HG02938 (cell line): ENCODE measurements at regions not wholly inside any gene's neighbourhood (a gene's known extent, or its start where the extent isn't known, plus 50 kb on each side); places are given as distances from the start of the nearest gene placed in this dataset.

Source experiments
- ATAC-seq: cut with Tn5 transposase; IDR thresholded peaks from one replicate; pipeline ENCODE4 v1.9.1; 2021; ENCODE audit warnings: mild to moderate bottlenecking, moderate library complexity; ENCODE audit not compliant: unreplicated experiment

DNA sequence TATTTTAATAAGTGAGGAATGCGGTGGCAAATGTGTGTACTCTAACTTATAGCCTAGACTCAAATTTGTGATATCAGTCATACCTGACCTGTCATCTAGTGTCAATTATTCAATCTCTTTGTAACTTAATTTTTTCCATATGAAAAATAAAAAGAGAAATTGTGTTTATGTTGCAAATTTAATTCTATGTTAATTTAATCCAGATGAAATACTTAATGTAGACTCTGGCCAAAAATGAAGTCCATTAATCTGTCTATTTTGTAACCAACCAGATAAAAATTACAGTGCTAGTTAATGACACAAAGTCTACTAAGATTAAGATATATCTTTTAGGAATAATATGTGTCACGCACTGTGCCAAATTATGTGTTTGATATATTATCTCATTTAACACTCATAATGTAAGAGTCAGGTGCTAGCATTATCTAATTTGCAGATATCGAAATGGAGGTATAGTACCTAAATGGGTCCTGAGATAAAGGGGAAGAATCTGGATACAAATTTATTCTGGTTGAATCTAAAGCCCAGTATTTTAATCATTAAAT is 712.1 kb downstream of the KCTD16 start:
- ATAC-seq, result no peak

DNA sequence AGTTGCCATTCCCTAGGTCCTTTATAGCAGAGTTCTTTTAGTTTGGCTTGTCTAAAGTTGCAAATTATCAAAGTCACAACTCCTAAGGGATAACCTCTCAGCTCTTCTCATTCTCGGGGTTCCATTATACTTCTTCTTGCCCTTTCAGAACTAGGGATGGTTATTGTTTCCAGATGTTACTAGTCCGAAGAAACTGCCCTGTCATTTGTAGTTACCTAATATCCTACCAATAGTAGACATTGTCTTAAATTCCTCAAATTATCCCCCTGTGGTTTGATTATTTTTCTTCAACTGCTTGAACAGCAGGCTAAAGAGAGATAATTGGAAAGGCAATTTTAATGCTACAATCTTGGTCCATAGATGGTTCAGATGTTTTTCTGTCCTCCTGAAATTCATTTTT is 709.8 kb downstream of the KCTD16 start:
- ATAC-seq, result no peak

DNA sequence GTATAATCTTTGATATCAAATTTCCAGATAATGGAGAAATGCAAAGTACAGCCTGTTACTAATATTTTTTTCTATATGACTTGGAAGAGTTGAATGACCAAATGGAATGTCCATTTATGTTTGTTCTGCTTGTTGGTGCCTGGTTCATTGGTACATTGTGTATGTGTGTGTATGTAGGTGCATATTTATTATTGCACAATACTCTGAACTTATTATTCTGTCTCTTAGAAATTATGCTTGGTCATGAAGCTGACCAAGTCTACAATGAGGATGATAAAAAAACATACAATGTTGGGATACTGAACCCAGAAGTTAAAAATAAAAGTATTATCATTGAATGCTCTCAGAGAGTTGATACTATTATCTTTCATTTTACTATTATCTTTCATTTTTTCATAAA is 706.3 kb downstream of the KCTD16 start:
- no peak for ATAC-seq

DNA sequence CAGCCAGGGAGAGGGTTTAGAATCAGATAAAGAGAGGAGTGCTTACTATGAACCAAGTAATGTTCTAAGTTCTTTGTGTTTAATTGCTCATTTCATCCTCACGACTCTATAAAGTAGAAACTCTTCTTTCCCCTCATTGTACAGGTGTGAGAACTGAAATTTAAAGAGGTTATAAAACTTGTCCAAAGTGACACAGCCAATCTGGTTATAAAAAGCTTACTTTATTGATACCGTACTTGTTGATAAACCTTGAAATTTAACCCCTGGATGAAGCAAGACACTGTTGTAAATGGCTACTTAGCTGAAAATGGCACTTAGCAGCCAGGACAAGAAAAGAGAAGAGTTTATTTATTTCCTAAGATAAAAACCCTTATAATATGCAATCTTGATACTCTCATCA is 702.4 kb downstream of the KCTD16 start:
- ATAC-seq, result no peak

DNA sequence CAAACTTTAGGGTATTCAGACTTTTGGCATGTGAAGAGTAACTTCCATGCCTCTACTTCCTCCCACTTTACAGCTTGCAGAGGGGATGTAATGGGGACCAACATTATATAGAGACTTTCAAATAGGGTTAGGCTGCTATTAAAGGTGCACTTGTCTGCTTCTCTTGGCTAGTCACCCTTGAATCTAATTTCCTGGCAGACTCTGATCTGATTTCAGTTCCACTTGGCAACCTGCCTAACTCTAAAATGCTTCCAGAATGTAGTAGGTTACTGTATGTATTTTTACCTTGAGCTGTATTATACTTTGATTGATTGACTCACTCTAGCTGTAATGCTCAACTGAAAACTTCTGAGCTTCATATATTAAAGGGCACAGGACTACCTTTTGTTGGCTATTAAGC is 693.4 kb downstream of the KCTD16 start:
- ATAC-seq, result no peak

DNA sequence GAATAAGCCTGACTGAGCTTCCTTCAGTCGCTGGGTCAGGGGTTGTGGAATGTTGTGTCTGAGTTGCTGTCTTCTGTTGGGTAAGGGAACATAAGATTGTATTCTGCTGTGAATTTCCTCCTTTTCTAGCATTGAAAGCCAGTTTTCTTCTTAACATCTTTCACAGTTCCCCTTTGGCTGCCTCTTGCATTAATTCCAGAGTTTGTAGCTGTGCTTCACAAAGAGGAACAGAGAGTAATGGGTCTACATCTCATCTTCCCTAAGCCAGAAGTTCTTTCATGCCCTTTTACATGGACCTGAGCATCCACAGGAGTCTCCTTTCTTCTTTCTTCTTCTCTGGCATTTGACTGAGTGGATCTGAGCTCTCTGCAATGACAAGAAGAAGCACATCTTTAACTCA is 686.8 kb downstream of the KCTD16 start:
- no peak for ATAC-seq

DNA sequence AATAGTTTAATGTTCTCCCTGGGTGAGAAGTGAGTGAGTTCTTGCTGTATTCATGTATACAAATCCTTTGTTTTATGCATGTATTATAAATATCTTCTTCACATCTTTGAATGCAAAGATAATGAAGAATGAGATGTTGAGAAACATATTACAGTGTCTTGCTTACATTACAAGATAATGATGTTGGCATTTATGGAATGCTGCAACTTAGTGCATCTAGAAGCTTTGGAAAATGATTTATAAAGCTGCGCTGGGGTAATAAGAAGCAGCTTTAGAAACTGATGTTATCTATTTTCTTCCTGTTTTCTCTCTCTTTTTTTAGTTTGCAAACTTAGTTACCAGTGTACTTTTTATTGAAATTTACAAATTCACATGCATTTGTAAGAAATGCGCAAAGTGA is 673.4 kb downstream of the KCTD16 start:
- ATAC-seq, result no peak

DNA sequence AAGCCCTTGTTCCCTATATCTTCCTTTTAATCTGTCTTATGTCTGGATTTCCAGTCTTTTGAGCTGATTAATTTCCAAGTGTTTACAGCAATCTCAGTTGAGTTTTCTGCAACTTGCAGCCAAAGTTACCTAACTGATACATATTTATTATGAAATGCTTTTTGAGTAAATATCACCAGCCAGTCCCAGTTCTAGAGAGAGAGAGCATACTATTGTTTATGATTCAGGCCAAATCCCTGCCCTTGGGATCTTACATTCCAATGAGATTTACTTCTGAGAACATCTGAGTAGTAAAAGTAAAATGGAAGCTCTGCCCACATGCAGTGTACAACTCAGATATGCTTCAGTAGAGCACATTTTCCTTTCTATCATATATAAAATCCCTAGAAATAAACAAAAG is 661.7 kb downstream of the KCTD16 start:
- no peak for ATAC-seq

DNA sequence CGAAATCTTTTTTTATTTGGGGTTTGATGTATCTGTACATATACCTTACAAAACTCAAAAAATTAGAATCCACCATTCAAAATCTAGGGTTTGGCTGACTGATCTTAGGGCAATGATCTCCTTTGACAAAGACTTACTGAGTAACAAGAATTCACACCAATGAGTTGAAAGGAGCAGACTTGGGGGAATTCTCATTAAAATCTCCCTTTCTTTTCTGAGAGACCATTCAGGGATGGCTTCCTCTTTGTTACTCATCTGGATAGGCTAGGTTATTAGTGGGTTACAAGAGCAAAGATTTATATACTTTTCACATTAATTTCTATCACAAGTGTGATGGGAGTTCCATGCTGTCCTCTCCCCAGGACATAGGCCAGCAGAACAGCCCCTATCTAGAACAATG is 661.0 kb downstream of the KCTD16 start:
- no peak for ATAC-seq

DNA sequence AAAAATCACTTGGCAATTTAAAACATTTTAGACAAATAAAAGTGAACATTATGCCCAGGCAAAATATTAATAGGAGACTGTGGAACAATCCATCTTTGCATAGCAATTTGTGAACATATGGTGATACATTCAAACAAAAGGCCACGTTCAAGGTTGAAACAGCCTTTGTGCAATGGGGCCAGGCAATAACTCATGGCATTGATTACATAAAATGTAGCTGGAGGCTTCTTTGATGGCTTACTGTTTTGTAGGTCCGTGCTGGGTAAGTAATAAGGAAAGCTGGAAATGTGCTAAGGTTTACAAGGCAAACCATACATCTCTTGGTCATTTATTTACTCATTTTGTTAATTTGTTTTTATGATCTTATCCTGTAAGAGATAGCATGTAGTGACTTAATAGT is 651.8 kb downstream of the KCTD16 start:
- ATAC-seq, result no peak

DNA sequence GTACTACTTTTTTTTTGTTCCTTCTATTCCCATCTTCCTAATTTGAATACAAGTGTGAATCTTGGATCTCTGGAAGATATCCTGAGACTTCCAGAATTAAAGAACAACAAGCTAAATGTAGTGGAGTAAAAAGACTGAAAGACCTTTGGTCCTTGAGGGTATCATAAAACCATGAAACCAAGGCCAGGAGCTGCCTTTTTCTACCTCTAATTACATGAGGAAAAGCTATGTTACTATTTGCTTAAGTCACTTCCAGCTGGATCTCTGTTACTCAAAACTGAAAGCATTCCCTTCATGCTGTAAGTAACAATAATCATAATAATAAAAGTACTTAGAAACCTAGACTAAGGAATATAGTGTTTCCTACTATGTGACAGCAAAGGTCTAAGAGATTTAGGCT is 649.6 kb downstream of the KCTD16 start:
- no peak for ATAC-seq

DNA sequence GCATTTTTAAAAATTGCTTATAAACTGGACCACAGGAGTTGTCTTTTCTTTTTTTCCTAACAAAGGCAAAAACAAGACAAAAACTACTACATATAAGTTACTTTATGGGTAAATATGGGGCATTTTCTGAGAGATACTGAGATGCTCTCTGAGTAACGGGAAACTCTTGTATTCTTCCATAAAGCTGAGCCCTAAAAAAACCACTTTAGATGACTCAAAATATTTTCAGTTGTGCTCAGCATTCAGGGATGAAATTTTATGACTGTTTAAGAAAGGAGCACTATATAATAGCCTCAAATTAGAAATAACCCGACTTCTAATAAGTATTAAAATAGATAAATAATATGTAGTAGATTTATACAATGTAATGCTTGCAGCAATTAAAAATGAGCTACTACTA is 644.5 kb downstream of the KCTD16 start:
- no peak for ATAC-seq

DNA sequence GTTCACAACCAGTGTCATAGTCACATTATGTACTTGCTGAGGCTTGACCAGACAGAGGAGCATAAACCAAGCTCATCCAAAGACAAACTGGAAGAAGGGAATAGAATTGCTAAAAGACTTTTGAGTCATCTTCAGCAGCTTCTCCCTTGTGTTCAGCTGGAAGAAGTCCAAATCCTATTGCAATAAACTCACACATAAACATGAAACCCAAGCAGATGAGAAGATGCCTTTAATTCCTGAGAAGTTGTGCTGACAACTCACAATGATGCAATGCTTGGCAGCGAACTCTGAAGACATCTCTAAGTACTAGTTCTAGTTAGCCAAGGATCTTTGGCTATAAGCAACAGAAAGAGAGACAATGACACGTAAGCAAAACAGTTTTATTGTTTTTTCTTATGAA is 642.1 kb downstream of the KCTD16 start:
- ATAC-seq, result no peak

DNA sequence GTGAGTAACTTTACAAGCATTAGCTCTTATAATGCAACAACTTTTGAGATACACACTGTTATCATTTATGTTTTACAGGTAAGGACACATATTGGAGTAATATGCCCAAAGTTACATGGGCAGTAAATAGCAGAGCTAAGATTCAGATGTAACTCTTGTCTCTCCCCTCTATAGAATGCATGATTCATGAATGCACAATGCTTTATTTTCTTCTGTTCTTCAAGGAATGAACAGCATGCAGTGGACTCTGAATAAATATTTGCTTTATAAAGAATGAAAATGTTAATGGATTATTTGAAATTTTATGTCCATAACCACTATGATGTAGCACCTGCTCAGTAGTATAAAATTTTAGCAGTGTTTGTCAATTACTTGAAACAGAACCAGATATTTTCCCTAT is 629.5 kb downstream of the KCTD16 start:
- ATAC-seq, result no peak

DNA sequence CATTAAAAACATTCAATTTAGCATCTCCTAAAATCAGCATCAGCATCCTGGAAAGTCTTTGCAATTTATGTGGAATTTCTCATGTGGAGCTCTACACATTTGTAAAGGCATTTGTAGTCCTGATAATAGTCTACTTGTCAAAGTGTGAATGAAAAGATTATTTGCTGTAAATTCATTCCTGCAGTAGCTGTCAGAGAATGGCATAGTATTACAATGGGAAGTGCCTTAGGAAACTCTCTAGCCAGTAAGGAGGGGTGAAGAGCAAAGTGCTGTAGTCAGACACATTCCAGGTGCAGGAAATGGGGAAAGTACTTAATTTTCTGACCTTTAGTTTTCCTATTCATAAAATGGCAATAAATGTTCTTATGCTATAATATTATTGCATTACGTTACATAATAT is 627.9 kb downstream of the KCTD16 start:
- no peak for ATAC-seq

DNA sequence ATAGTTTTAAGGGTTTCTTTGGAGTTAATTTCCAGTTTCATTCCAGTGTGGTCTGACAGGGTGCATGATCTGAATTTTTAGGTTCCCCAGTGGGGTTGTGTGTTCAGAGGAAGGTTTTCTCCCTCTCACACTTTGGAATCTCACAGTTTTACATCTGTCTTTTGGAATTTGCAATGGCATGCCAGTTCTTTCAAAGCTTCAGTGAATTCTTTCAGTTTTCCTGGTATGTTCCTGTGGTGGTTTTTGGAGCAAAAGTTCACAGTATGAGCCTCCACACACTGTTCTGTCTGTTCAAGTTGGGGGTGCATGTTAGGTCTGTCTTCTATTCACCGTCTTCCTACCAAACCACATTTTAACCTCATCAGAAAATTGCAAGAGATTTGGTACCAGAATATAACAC is 624.2 kb downstream of the KCTD16 start:
- ATAC-seq, result no peak

DNA sequence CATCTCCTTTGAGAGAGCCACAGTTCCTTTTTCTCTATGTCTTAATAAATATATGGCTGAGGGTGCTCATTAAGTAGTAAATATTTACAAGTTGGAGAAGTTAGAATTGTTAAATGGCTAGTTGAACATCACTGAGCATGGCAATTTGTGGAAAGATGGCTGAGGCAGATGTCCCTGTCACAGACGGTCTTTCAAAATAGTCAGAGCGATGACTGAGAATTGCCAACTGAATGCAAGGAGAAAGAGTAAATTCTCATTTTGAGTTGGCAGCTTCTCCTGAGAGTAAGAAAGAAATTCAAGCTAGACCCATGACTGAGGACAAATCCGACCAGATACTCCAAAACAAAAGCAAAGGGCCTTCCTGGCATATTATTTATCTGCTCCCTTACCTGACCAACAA is 617.9 kb downstream of the KCTD16 start:
- no peak for ATAC-seq

DNA sequence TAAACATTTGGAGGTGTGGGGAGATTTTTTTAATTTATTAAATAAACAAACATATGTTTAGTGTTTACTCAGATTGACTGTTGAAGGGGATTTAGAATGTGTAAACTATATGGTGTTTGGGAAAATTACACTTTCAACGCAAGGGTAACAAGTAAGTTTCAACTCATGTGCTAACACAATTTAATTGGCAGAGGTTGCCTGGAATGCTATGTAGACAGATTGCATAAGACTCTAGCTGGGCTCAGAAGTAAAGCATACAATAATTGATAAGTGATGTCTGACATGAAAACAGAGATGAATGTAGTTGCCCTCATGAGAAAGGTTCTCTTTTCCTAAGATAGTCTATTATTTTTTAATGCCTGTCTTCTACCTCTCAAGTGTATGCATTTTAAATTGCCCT is 617.4 kb downstream of the KCTD16 start:
- no peak for ATAC-seq

DNA sequence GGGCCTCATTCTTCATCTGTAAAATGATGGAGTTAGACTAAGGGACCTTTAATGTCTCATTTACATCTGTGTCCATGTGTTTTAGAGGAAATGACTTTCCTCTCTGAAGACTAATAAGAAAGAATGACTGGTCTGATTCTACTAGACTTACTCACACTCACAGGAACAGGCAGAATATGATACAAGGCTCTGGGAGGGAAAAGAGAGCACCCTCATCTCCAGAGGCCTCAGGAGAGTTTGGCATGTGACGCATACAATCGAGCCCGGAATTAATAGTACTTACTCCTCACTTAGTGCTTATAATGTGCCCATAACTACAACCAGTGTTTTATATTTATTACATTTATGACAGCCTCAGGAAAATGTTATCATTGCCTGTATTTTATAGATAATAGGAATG is 608.7 kb downstream of the KCTD16 start:
- ATAC-seq, result no peak

DNA sequence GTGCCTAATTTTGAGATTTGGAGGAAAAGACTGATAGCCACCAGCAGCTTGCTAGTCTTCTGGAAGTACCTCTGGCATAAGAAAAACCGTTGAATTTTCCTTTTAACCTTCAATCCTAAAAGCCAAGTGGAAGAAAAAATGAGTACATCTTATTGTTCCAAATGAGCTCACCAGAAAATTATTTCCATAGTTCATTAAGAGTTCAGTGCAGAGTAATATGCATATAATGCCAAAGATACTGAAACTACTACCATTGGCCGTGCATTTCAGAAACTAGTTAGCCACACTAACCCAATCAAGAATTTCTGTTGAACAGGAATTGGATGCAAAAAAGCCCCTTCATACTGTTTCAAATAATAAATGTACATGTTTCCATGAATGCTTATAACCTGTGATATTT is 607.9 kb downstream of the KCTD16 start:
- no peak for ATAC-seq

DNA sequence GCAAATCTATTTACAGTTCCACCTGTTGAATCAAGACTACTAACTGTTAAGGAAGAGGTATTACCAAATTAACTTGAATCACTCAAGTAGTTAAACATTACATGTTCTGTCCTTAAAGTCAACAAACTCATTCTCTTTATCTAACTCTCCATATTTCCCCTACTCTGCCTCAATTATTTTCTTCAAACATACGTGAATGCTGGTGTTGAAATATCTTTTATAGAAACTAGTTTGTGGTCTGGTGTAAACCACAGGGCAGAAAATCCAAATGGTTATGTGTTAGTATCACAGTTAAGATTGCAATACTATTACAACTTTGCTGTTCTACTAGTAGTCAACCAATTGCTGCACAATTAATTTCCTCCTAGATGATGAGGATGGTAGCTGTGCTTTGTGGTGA is 603.5 kb downstream of the KCTD16 start:
- ATAC-seq, result no peak

DNA sequence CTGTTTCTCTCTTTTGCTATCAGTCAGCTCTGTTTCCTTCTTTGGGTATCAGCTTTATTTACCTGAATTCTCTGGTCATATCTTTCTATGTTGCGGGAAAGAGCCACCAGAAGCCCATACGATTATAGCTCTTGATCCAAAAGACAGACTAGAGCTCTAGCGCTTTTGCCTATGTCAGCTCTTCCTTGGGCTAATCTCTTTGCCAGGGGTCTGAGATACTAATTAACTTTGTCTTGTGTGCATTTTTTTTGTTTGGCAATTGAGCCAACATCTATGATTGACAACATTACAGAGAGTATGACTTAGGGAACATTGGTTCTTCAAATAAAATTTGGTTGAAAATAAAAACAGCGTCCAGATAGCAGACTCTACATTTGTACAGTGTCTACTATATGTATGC is 603.0 kb downstream of the KCTD16 start:
- ATAC-seq, result no peak

DNA sequence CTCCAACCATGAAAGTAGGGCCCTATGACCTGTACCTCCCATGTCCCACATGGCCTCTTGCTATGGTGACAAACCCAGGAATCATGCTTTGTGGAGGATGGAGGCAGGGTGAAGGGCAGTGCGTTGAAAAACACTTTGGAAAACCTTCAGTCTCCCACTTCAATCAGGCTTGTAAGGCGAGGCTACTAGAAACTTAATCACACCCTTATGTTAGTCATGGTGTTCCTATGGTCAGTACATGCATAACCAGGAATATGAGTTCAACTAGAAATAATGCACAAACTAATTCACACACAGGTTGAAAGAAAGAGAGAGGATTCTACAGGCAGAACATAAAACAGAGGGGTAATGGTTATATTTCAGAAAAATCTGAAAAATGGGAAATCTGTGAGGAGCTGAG is 601.1 kb downstream of the KCTD16 start:
- no peak for ATAC-seq

DNA sequence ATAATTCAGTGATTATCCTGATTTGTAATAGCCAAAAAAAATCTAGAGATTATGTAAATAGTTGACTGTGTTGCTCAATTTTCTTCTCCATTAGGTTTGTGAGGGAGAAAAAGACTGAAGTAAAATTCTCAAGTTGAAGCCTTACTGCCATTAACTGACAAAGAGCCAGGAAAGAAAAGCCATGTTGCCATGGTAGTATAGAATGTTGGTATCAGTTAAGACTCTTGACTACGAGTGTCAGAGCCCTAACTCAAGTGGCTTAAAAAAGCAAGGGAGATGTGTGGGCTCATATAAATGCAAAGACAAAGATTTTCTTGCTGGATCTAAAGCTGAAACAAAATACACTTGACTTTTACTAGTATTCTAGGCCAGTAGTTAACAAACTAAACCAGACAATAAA is 571.7 kb downstream of the KCTD16 start:
- no peak for ATAC-seq
